OCI-LY3 (cell line): ENCODE measurements at regions not wholly inside any gene's neighbourhood (a gene's known extent, or its start where the extent isn't known, plus 50 kb on each side); places are given as distances from the start of the nearest gene placed in this dataset.

Experiments used
- EZH2phosphoT487 ChIP-seq: fragments of 200-600 bp; shearing (Covaris generic); IDR thresholded peaks from 2 replicates; pipeline ENCODE4 v1.6.1; 2018; ENCODE audit warnings: antibody characterized with exemption, mixed run types, low read depth
- TF ChIP-seq, protein P1 (sequence below): fragments of 200-600, 300-600 bp; sonication (generic); IDR thresholded peaks from 2 replicates; pipeline ENCODE4 v1.5.1; 2014; ENCODE audit warnings: antibody characterized with exemption, low read length, low read depth

DNA sequence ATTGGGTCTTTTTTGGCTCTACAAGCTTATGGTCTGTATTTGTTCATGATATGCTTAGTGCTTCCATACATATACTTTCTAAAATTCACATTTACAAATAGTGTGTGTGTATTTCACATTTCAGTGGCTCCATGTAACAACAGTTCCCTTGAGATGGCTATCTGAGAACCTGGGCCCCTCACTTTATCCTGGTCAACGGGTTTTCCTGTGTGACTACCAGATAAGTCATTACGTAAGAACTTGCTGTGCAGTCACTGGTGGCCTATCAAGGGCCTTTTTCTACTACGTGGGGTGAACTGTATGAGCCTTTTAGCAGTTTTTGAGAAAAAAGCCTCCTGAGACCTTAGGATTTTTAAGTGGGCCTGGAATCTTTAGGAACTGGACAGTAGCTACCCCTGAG, 454.1 kb downstream of the PCNX1 start:
- TF ChIP-seq, protein P1, sequence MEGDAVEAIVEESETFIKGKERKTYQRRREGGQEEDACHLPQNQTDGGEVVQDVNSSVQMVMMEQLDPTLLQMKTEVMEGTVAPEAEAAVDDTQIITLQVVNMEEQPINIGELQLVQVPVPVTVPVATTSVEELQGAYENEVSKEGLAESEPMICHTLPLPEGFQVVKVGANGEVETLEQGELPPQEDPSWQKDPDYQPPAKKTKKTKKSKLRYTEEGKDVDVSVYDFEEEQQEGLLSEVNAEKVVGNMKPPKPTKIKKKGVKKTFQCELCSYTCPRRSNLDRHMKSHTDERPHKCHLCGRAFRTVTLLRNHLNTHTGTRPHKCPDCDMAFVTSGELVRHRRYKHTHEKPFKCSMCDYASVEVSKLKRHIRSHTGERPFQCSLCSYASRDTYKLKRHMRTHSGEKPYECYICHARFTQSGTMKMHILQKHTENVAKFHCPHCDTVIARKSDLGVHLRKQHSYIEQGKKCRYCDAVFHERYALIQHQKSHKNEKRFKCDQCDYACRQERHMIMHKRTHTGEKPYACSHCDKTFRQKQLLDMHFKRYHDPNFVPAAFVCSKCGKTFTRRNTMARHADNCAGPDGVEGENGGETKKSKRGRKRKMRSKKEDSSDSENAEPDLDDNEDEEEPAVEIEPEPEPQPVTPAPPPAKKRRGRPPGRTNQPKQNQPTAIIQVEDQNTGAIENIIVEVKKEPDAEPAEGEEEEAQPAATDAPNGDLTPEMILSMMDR, result no peak
- TF ChIP-seq EZH2phosphoT487, result no peak
